HEK293 (cell line): ENCODE measurements at regions not wholly inside any gene's neighbourhood (a gene's known extent, or its start where the extent isn't known, plus 50 kb on each side); places are given as distances from the start of the nearest gene placed in this dataset.

Source experiments
- CTCF ChIA-PET: fragments of 350-600 bp; formaldehyde crosslinking; extraction: SDS; loops from one replicate; lab custom pipeline; 2021; ENCODE audit warnings: antibody characterized with exemption; lab: Yijun Ruan, JAX
- POLR2A ChIA-PET: fragments of 300-600 bp; formaldehyde crosslinking; extraction: SDS; loops from one replicate; lab custom pipeline; 2020; ENCODE audit warnings: antibody characterized with exemption, inconsistent platforms; lab: Yijun Ruan, JAX
- H3K27ac ChIP-seq: fragments of 200-500 bp; sonication (Bioruptor generic); 2 replicates; pipeline ENCODE4 v1.5.1; 2014; ENCODE audit warnings: low read depth, low read length, control low read depth, inconsistent platforms; ENCODE audit errors: extremely low read depth
- H3K36me3 ChIP-seq, 2 experiments: fragments of 200-500 bp in 1 of 2; sonication (Bioruptor generic) in 1 of 2; 1 replicate in 1 of 2; 2 replicates in 1 of 2; pipeline ENCODE4 v1.5.1; 2014 to 2017; ENCODE audit warnings: inconsistent platforms in 2 of 2, low read length in 2 of 2; ENCODE audit not compliant: control insufficient read depth in 2 of 2, insufficient read depth in 1 of 2
- H3K4me1 ChIP-seq: fragments of 200-500 bp; sonication (Bioruptor generic); 2 replicates; pipeline ENCODE4 v1.5.1; 2014; ENCODE audit warnings: mild to moderate bottlenecking, low read length, inconsistent platforms; ENCODE audit not compliant: control insufficient read depth, insufficient read depth
- H3K4me3 ChIP-seq: 2 replicates; pipeline ENCODE4 v1.5.1; 2011; ENCODE audit warnings: low read depth, mild to moderate bottlenecking, control low read depth, low read length, moderate library complexity
- H3K9me3 ChIP-seq: fragments of 200-500 bp; sonication (Bioruptor generic); 2 replicates; pipeline ENCODE4 v1.5.1; 2014; ENCODE audit warnings: low read depth, low read length, inconsistent platforms; ENCODE audit not compliant: control insufficient read depth, insufficient read depth
- GLI2 ChIP-seq: fragments of 450-650 bp; formaldehyde crosslinking; IDR thresholded peaks from 2 replicates; pipeline ENCODE4; 2017; ENCODE audit warnings: missing biosample characterization, missing genetic modification characterization, low read depth, borderline replicate concordance
- GLIS1 ChIP-seq: fragments of 450-650 bp; formaldehyde crosslinking; IDR thresholded peaks from 2 replicates; pipeline ENCODE4 v1.5.1; 2016; ENCODE audit warnings: missing biosample characterization, missing genetic modification characterization
- HOXD13 ChIP-seq: sonication (generic); formaldehyde crosslinking; IDR thresholded peaks from 2 replicates; pipeline ENCODE4 v1.8.0; 2022; ENCODE audit warnings: missing genetic modification reagents, borderline replicate concordance
- KLF16 ChIP-seq: fragments of 450-650 bp; formaldehyde crosslinking; IDR thresholded peaks from 2 replicates; pipeline ENCODE4 v1.5.1; 2017; ENCODE audit warnings: missing biosample characterization, missing genetic modification characterization
- KLF17 ChIP-seq: fragments of 450-650 bp; formaldehyde crosslinking; IDR thresholded peaks from 2 replicates; pipeline ENCODE4 v1.5.1; 2016; ENCODE audit warnings: missing biosample characterization, missing genetic modification characterization
- KLF9 ChIP-seq: fragments of 450-650 bp; formaldehyde crosslinking; IDR thresholded peaks from 2 replicates; pipeline ENCODE4 v1.5.1; 2016; ENCODE audit warnings: missing biosample characterization, missing genetic modification characterization, low read depth
- PATZ1 ChIP-seq: fragments of 450-650 bp; formaldehyde crosslinking; IDR thresholded peaks from 2 replicates; pipeline ENCODE4 v1.5.1; 2016; ENCODE audit warnings: missing biosample characterization, missing genetic modification characterization
- RBAK ChIP-seq: fragments of 450-650 bp; formaldehyde crosslinking; IDR thresholded peaks from 2 replicates; pipeline ENCODE4 v1.5.1; 2016; ENCODE audit warnings: missing biosample characterization, missing genetic modification characterization
- REPIN1 ChIP-seq: fragments of 450-650 bp; formaldehyde crosslinking; IDR thresholded peaks from 2 replicates; pipeline ENCODE4 v1.5.1; 2017; ENCODE audit warnings: missing biosample characterization, missing genetic modification characterization, low read depth
- SP2 ChIP-seq: fragments of 450-650 bp; formaldehyde crosslinking; IDR thresholded peaks from 2 replicates; pipeline ENCODE4 v1.5.1; 2016; ENCODE audit warnings: missing biosample characterization, missing genetic modification characterization
- ZBTB44 ChIP-seq: fragments of 450-650 bp; IDR thresholded peaks from 2 replicates; pipeline ENCODE4 v1.5.1; 2018; ENCODE audit warnings: missing biosample characterization, mild to moderate bottlenecking, missing genetic modification characterization
- ZBTB6 ChIP-seq: fragments of 450-650 bp; formaldehyde crosslinking; IDR thresholded peaks from 2 replicates; pipeline ENCODE4 v1.5.1; 2017; ENCODE audit warnings: missing biosample characterization, missing genetic modification characterization
- ZNF112 ChIP-seq: fragments of 450-650 bp; formaldehyde crosslinking; IDR thresholded peaks from 2 replicates; pipeline ENCODE4 v1.5.0; 2017; ENCODE audit warnings: missing biosample characterization, missing genetic modification characterization
- ZNF114 ChIP-seq: fragments of 450-650 bp; formaldehyde crosslinking; IDR thresholded peaks from 2 replicates; pipeline ENCODE4 v1.5.0; 2017; ENCODE audit warnings: missing biosample characterization, missing genetic modification characterization
- ZNF121 ChIP-seq: fragments of 450-650 bp; formaldehyde crosslinking; IDR thresholded peaks from 2 replicates; pipeline ENCODE4 v1.5.1; 2016; ENCODE audit warnings: missing biosample characterization, missing genetic modification characterization
- ZNF140 ChIP-seq: fragments of 450-650 bp; formaldehyde crosslinking; IDR thresholded peaks from 2 replicates; pipeline ENCODE4 v1.5.1; 2016; ENCODE audit warnings: missing biosample characterization, missing genetic modification characterization
- ZNF174 ChIP-seq: fragments of 450-650 bp; formaldehyde crosslinking; IDR thresholded peaks from 2 replicates; pipeline ENCODE4 v1.5.0; 2017; ENCODE audit warnings: missing biosample characterization, mild to moderate bottlenecking, missing genetic modification characterization
- ZNF202 ChIP-seq: fragments of 450-650 bp; formaldehyde crosslinking; IDR thresholded peaks from 2 replicates; pipeline ENCODE4 v1.5.1; 2016; ENCODE audit warnings: missing biosample characterization, missing genetic modification characterization, borderline replicate concordance
- ZNF214 ChIP-seq: fragments of 450-650 bp; formaldehyde crosslinking; IDR thresholded peaks from 2 replicates; pipeline ENCODE4 v1.5.1; 2017; ENCODE audit warnings: missing biosample characterization, mild to moderate bottlenecking, missing genetic modification characterization, borderline replicate concordance
- ZNF23 ChIP-seq: fragments of 450-650 bp; formaldehyde crosslinking; IDR thresholded peaks from 2 replicates; pipeline ENCODE4 v1.5.1; 2016; ENCODE audit warnings: missing biosample characterization, missing genetic modification characterization, borderline replicate concordance
- ZNF37A ChIP-seq: fragments of 450-650 bp; IDR thresholded peaks from 2 replicates; pipeline ENCODE4 v1.5.1; 2018; ENCODE audit warnings: missing biosample characterization, missing genetic modification characterization
- ZNF416 ChIP-seq: fragments of 450-650 bp; formaldehyde crosslinking; IDR thresholded peaks from 2 replicates; pipeline ENCODE4 v1.5.1; 2016; ENCODE audit warnings: missing biosample characterization, missing genetic modification characterization
- ZNF488 ChIP-seq: fragments of 450-650 bp; formaldehyde crosslinking; IDR thresholded peaks from 2 replicates; pipeline ENCODE4 v1.5.1; 2016; ENCODE audit warnings: missing biosample characterization, missing genetic modification characterization
- ZNF510 ChIP-seq: fragments of 450-650 bp; formaldehyde crosslinking; IDR thresholded peaks from 2 replicates; pipeline ENCODE4 v1.5.1; 2018; ENCODE audit warnings: mild to moderate bottlenecking, missing genetic modification characterization, missing biosample characterization; ENCODE audit not compliant: insufficient replicate concordance
- ZNF521 ChIP-seq: fragments of 450-650 bp; formaldehyde crosslinking; IDR thresholded peaks from 2 replicates; pipeline ENCODE4 v1.5.1; 2017; ENCODE audit warnings: missing biosample characterization, mild to moderate bottlenecking, missing genetic modification characterization
- ZNF621 ChIP-seq: fragments of 450-650 bp; formaldehyde crosslinking; IDR thresholded peaks from 2 replicates; pipeline ENCODE4 v1.5.1; 2017; ENCODE audit warnings: missing biosample characterization, missing genetic modification characterization
- ZNF768 ChIP-seq: fragments of 450-650 bp; formaldehyde crosslinking; IDR thresholded peaks from 2 replicates; pipeline ENCODE4 v1.5.1; 2018; ENCODE audit warnings: missing biosample characterization, mild to moderate bottlenecking, missing genetic modification characterization
- ZSCAN23 ChIP-seq: fragments of 450-650 bp; formaldehyde crosslinking; IDR thresholded peaks from 2 replicates; pipeline ENCODE4 v1.5.1; 2016; ENCODE audit warnings: missing biosample characterization, missing genetic modification characterization
- ZSCAN30 ChIP-seq: fragments of 450-650 bp; IDR thresholded peaks from 2 replicates; pipeline ENCODE4 v1.5.1; 2018; ENCODE audit warnings: missing biosample characterization, mild to moderate bottlenecking, missing genetic modification characterization, moderate library complexity

- H3K36me3 ChIP-seq, result no peaks in the 10 kb centered on the region
- H3K27ac ChIP-seq, result no peak overlapping the region
- H3K9me3 ChIP-seq, result no peaks in the 10 kb centered on the region
- no peaks in the 10 kb centered on the region for H3K4me1 ChIP-seq
- H3K4me3 ChIP-seq, result no peak overlapping the region
- ChIA-PET POLR2A (no interaction called here), CTCF (no interaction called here)
- TF ChIP-seq ZNF140 (no peak), ZNF214 (tag by site-specific recombination) (no peak), RBAK (tag by site-specific recombination) (no peak), ZBTB44 (tag by site-specific recombination) (no peak), GLI2 (tag by site-specific recombination) (no peak), ZSCAN23 (tag by site-specific recombination) (no peak), ZSCAN30 (tag by site-specific recombination) (no peak), ZNF23 (tag by site-specific recombination) (no peak), ZNF488 (tag by site-specific recombination) (no peak), GLIS1 (tag by site-specific recombination) (no peak), ZNF37A (tag by site-specific recombination) (no peak), KLF16 (tag by site-specific recombination) (no peak), ZNF202 (tag by site-specific recombination) (no peak), SP2 (tag by site-specific recombination) (no peak), ZNF121 (tag by site-specific recombination) (no peak), ZNF768 (tag by site-specific recombination) (no peak), ZNF114 (tag by site-specific recombination) (no peak), ZNF621 (tag by site-specific recombination) (no peak)
Measured at GRCh38 chr18:40841467-40841866, 1113.6 kb upstream of the PIK3C3 start.

- CTCF ChIA-PET, result no interaction called here
- no peaks in the 10 kb centered on the region for H3K4me1 ChIP-seq
- no peak for TF ChIP-seq ZNF174
- no peak for TF ChIP-seq HOXD13
- TF ChIP-seq ZBTB6 (tag by site-specific recombination), result no peak
- TF ChIP-seq ZNF521 (tag by site-specific recombination), result no peak
- TF ChIP-seq PATZ1 (tag by site-specific recombination), result no peak
- no peak for TF ChIP-seq REPIN1
- TF ChIP-seq ZNF112 (tag by site-specific recombination), result no peak
- no peak for TF ChIP-seq KLF9 (tag by site-specific recombination)
- TF ChIP-seq KLF17 (tag by site-specific recombination), result no peak
- TF ChIP-seq ZNF416 (tag by site-specific recombination), result no peak
- TF ChIP-seq ZNF510, result no peak
Measured at GRCh38 chr18:40841063-40841462, 1114.0 kb upstream of the PIK3C3 start.

More at GRCh38 chr18:40841063-40841462, 1114.0 kb upstream of the PIK3C3 start:
- Histone ChIP-seq H3K9me3 (no peaks in the 10 kb centered on the region), H3K4me3 (no peak overlapping the region), H3K27ac (no peak overlapping the region), H3K36me3 (no peaks in the 10 kb centered on the region)
- POLR2A ChIA-PET, result no interaction called here
